GM12878 (cell line): ENCODE measurements at regions not wholly inside any gene's neighbourhood (a gene's known extent, or its start where the extent isn't known, plus 50 kb on each side); places are given as distances from the start of the nearest gene placed in this dataset.

ENCODE experiments used
- ATAC-seq: fragments of 200-7000 bp; cut with Tn5 transposase; 3 replicates; pipeline ENCODE4 v1.9.1; 2020; ENCODE audit warnings: mild to moderate bottlenecking, moderate library complexity
- BruUV-seq: library from RNA; stranded (reverse); fragments of 400-500 nt; replicated peaks from 2 replicates; lab custom pipeline; 2021; lab: Mats Ljungman, UMichigan
- CTCF ChIA-PET: fragments of 300-600 bp; sonication (Branson Sonifier 250); formaldehyde crosslinking; extraction: SDS; loops from one replicate; lab custom pipeline; 2021; ENCODE audit warnings: inconsistent platforms; lab: Yijun Ruan, JAX
- POLR2A ChIA-PET: fragments of 350-600 bp; formaldehyde crosslinking; extraction: SDS; loops from one replicate; lab custom pipeline; 2021; ENCODE audit warnings: inconsistent platforms; lab: Charles Lee
- RAD21 ChIA-PET: fragments of 300-600 bp; sonication (Branson Sonifier 250); formaldehyde crosslinking; loops from one replicate; lab custom pipeline; 2023; ENCODE audit warnings: antibody characterized with exemption; ENCODE audit not compliant: unreplicated experiment; lab: Charles Lee
- SMC1A ChIA-PET: fragments of 300-600 bp; sonication (Branson Sonifier 250); formaldehyde crosslinking; loops from one replicate; lab custom pipeline; 2023; ENCODE audit not compliant: unreplicated experiment, uncharacterized antibody; lab: Charles Lee
- DNase-seq: peaks from one replicate; pipeline ENCODE4 v3.0.0-alpha.2; 2011; ENCODE audit warnings: low read depth, low spot score
- FAIRE-seq: peaks from 3 replicates; lab custom pipeline; 2011; peaks lifted over from hg19 to GRCh38; lab: Jason Lieb, UNC
- H2AFZ ChIP-seq: 2 replicates; pipeline ENCODE4 v1.6.0; 2011; ENCODE audit warnings: low read depth, low read length, control low read depth; ENCODE audit not compliant: control insufficient read depth
- H3K27ac ChIP-seq: 2 replicates; pipeline ENCODE4 v1.5.1; 2011; ENCODE audit warnings: control low read depth; ENCODE audit not compliant: control insufficient read depth, insufficient read depth
- H3K27me3 ChIP-seq, 2 experiments: replicated peaks in 1 of 2; 2 replicates each; pipeline versions ENCODE4 v1.6.0 to v1.6.1; 2011; ENCODE audit warnings: low read length in 1 of 2; ENCODE audit not compliant: control insufficient read depth in 2 of 2, insufficient read depth in 2 of 2
- H3K36me3 ChIP-seq, 2 experiments: 2 replicates each; pipeline ENCODE4 v1.5.1; 2011; ENCODE audit warnings: low read length in 1 of 2; ENCODE audit not compliant: control insufficient read depth in 2 of 2, insufficient read depth in 2 of 2
- H3K4me1 ChIP-seq: 2 replicates; pipeline ENCODE4 v1.6.1; 2011; ENCODE audit warnings: mild to moderate bottlenecking, low read length, moderate library complexity, mixed read lengths; ENCODE audit not compliant: control insufficient read depth, insufficient read depth
- H3K4me2 ChIP-seq: 2 replicates; pipeline ENCODE4 v1.6.0; 2011; ENCODE audit warnings: control low read depth; ENCODE audit not compliant: control insufficient read depth, insufficient read depth
- H3K4me3 ChIP-seq: fragments of 200-600 bp; sonication (generic); 2 replicates; pipeline ENCODE4 v1.5.1; 2016
- H3K79me2 ChIP-seq: 2 replicates; pipeline ENCODE4 v1.6.0; 2011; ENCODE audit warnings: low read length; ENCODE audit not compliant: control insufficient read depth, insufficient read depth
- H3K9ac ChIP-seq: 2 replicates; pipeline ENCODE4 v1.8.0; 2011; ENCODE audit warnings: low read length, control low read depth, mixed read lengths; ENCODE audit not compliant: control insufficient read depth, insufficient read depth
- H3K9me3 ChIP-seq: replicated peaks from 3 replicates; pipeline ENCODE4 v1.5.1; 2011; ENCODE audit warnings: mild to moderate bottlenecking, low read length; ENCODE audit not compliant: control insufficient read depth, insufficient read depth
- H4K20me1 ChIP-seq: 2 replicates; pipeline ENCODE4 v1.6.0; 2011; ENCODE audit not compliant: control insufficient read depth, insufficient read depth
- ATF2 ChIP-seq: IDR thresholded peaks from 2 replicates; pipeline ENCODE4 v1.6.1; 2012; ENCODE audit warnings: low read length, inconsistent platforms
- MEF2A ChIP-seq: IDR thresholded peaks from 2 replicates; pipeline ENCODE4 v1.6.1; 2011; ENCODE audit warnings: low read depth, mild to moderate bottlenecking, low read length, moderate library complexity; ENCODE audit not compliant: insufficient read depth
- MTA3 ChIP-seq: IDR thresholded peaks from 2 replicates; pipeline ENCODE4 v1.6.1; 2012; ENCODE audit warnings: low read length, inconsistent platforms, borderline replicate concordance
- MYC ChIP-seq: IDR thresholded peaks from 2 replicates; pipeline ENCODE4 v1.6.1; 2011; ENCODE audit warnings: mild to moderate bottlenecking, low read length, moderate library complexity, inconsistent platforms; ENCODE audit not compliant: insufficient read depth, insufficient replicate concordance, insufficient read length, severe bottlenecking
- NFIC ChIP-seq: IDR thresholded peaks from 2 replicates; pipeline ENCODE4 v1.6.1; 2012; ENCODE audit warnings: low read depth, mild to moderate bottlenecking, inconsistent platforms, low read length, moderate library complexity
- PKNOX1 ChIP-seq: fragments of 450-650 bp; IDR thresholded peaks from 2 replicates; pipeline ENCODE4 v1.6.1; 2016; ENCODE audit warnings: mild to moderate bottlenecking
- RAD51 ChIP-seq: fragments of 450-650 bp; IDR thresholded peaks from 2 replicates; pipeline ENCODE4 v1.6.1; 2016; ENCODE audit warnings: moderate library complexity, mild to moderate bottlenecking, inconsistent platforms
- SIX5 ChIP-seq: IDR thresholded peaks from 2 replicates; pipeline ENCODE4 v1.6.1; 2011; ENCODE audit warnings: mild to moderate bottlenecking, low read depth, low read length, moderate library complexity; ENCODE audit not compliant: severe bottlenecking
- TCF12 ChIP-seq: IDR thresholded peaks from 2 replicates; pipeline ENCODE4 v1.6.1; 2011; ENCODE audit warnings: low read depth, mild to moderate bottlenecking, low read length
- USF1 ChIP-seq: IDR thresholded peaks from 2 replicates; pipeline ENCODE4 v1.6.1; 2011; ENCODE audit warnings: borderline replicate concordance, low read depth, mild to moderate bottlenecking, moderate library complexity, mixed read lengths, low read length; ENCODE audit not compliant: insufficient read depth; ENCODE audit errors: extremely low read length
- YY1 ChIP-seq: IDR thresholded peaks from 2 replicates; pipeline ENCODE4 v1.6.1; 2011; ENCODE audit warnings: low read depth, mild to moderate bottlenecking, low read length
- ZNF24 ChIP-seq: fragments of 450-650 bp; IDR thresholded peaks from 2 replicates; pipeline ENCODE4 v1.6.1; 2017; ENCODE audit warnings: antibody characterized with exemption, mild to moderate bottlenecking
- WGBS: methylation state at CpG from one replicate; pipeline ENCODE4 v1.1.6; 2016; ENCODE audit warnings: low lambda C conversion rate; ENCODE audit not compliant: insufficient replicate concordance, insufficient coverage; ENCODE audit errors: missing lambda C conversion rate; 5-methylcytosine and 5-hydroxymethylcytosine counted together
- in situ Hi-C: fragments of 300-500 bp; cut with MboI; formaldehyde crosslinking; loops from 9 replicates; pipeline ENCODE4 v1.14.3; 2018; ENCODE audit warnings: mixed read lengths
- intact Hi-C: fragments of 100-400 bp; cut with micrococcal nuclease; formaldehyde crosslinking; loops from one replicate; pipeline ENCODE4 v1.14.2; 2022; ENCODE audit not compliant: unreplicated experiment

- H3K4me1 ChIP-seq: no peaks in the 10 kb centered on the region
- no TSS peak for BruUV-seq
- H2AFZ ChIP-seq: no peak overlapping the region
- no peak overlapping the region for H3K27ac ChIP-seq
- CTCF ChIA-PET: no interaction called here
- DNase-seq: no peak
- no peak for FAIRE-seq
- TF ChIP-seq MTA3 (no peak), ATF2 (no peak), MYC (no peak), MEF2A (no peak), ZNF24 (no peak), RAD51 (no peak), YY1 (no peak), TCF12 (no peak), NFIC (no peak), SIX5 (no peak), PKNOX1 (no peak), USF1 (no peak)
- H4K20me1 ChIP-seq: no peaks in the 10 kb centered on the region
- WGBS: 0% methylated on average over 1 of the region's 1 CpG
- no peak for ATAC-seq
- no peaks in the 10 kb centered on the region for H3K36me3 ChIP-seq
- H3K4me3 ChIP-seq: no peak overlapping the region
- RAD21 ChIA-PET: no interaction called here
- in situ Hi-C loops: no loop called here
- H3K9me3 ChIP-seq: no peaks in the 10 kb centered on the region
- no peaks in the 10 kb centered on the region for H3K27me3 ChIP-seq
- H3K9ac ChIP-seq: no peak overlapping the region
- SMC1A ChIA-PET: no interaction called here
- H3K79me2 ChIP-seq: no peaks in the 10 kb centered on the region
- POLR2A ChIA-PET: interaction anchor here (0.6 kb wide), 1 partner anchor 57 kb away, joined by 3 read pairs; no protein-coding TSS in a partner anchor
- intact Hi-C loops: no loop called here
- H3K4me2 ChIP-seq: no peak overlapping the region
Observed at GRCh38 chr3:118435851-118436350, 598.7 kb downstream of the IGSF11 start.
